ENCODE measurements at regions not wholly inside any gene's neighbourhood (a gene's known extent, or its start where the extent isn't known, plus 50 kb on each side); places are given as distances from the start of the nearest gene placed in this dataset.
"Not testable (repeated sequence)": the region's sequence is repeated elsewhere in the genome, so short reads cannot be mapped to it uniquely, and the experiment has no call there.

GRCh38 chr3:166510382-166510781 lies 673.2 kb upstream of the BCHE start:
- no peak for DNase-seq

- DNase-seq = not testable (repeated sequence)
These were observed 663.2 kb upstream of the BCHE start for GRCh38 chr3:166500420-166500819.

GRCh38 chr3:166499636-166500035 lies 662.4 kb upstream of the BCHE start:
- DNase-seq = no peak

- no peak for DNase-seq
These were observed 661.2 kb upstream of the BCHE start for GRCh38 chr3:166498446-166498845.

GRCh38 chr3:166489826-166490225 lies 652.6 kb upstream of the BCHE start:
- no peak for DNase-seq

- DNase-seq = no peak
These were observed 651.9 kb upstream of the BCHE start for GRCh38 chr3:166488977-166489672.

GRCh38 chr3:166484470-166484869 lies 647.2 kb upstream of the BCHE start:
- no peak for DNase-seq

- DNase-seq = no peak
These were observed 644.1 kb upstream of the BCHE start for GRCh38 chr3:166481340-166481739.

- no peak for DNase-seq
These were observed 641.1 kb upstream of the BCHE start for GRCh38 chr3:166478356-166478755.

GRCh38 chr3:166473501-166473900 lies 636.3 kb upstream of the BCHE start:
- DNase-seq = no peak

- DNase-seq = no peak
These were observed 634.8 kb upstream of the BCHE start for GRCh38 chr3:166472015-166472414.

- no peak for DNase-seq
These were observed 634.0 kb upstream of the BCHE start for GRCh38 chr3:166471074-166471767.

- DNase-seq = peak; percentile 12
These were observed 625.8 kb upstream of the BCHE start for GRCh38 chr3:166462891-166463470.

GRCh38 chr3:166461626-166462025 lies 624.4 kb upstream of the BCHE start:
- DNase-seq = no peak

GRCh38 chr3:166457382-166457781 lies 620.2 kb upstream of the BCHE start:
- DNase-seq = no peak

- DNase-seq = no peak
These were observed 619.1 kb upstream of the BCHE start for GRCh38 chr3:166456286-166456685.

GRCh38 chr3:166455744-166456143 lies 618.5 kb upstream of the BCHE start:
- DNase-seq = no peak

GRCh38 chr3:166453478-166453877 lies 616.3 kb upstream of the BCHE start:
- no peak for DNase-seq

- DNase-seq = no peak
These were observed 614.8 kb upstream of the BCHE start for GRCh38 chr3:166451997-166452396.

- DNase-seq = no peak
These were observed 610.3 kb upstream of the BCHE start for GRCh38 chr3:166447513-166447912.

GRCh38 chr3:166446986-166447385 lies 609.8 kb upstream of the BCHE start:
- no peak for DNase-seq

- no peak for DNase-seq
These were observed 609.1 kb upstream of the BCHE start for GRCh38 chr3:166446291-166446690.

GRCh38 chr3:166445865-166446264 lies 608.6 kb upstream of the BCHE start:
- DNase-seq = no peak

GRCh38 chr3:166444756-166445155 lies 607.5 kb upstream of the BCHE start:
- no peak for DNase-seq

All from hindlimb muscle (tissue), 1 donor.